Aorta (tissue), 5 donors: ENCODE measurements at regions not wholly inside any gene's neighbourhood (a gene's known extent, or its start where the extent isn't known, plus 50 kb on each side); places are given as distances from the start of the nearest gene placed in this dataset.

ENCODE experiments used
- ATAC-seq: fragments of 200-7000 bp; cut with Tn5 transposase; one replicate; pipeline ENCODE4 v1.9.1; 2022; ENCODE audit warnings: moderate library complexity; ENCODE audit not compliant: low FRiP score
- DNase-seq, 2 donors: peaks; one replicate each; pipeline ENCODE4 v3.0.0-alpha.2; 2020
- H3K27ac ChIP-seq, 2 donors: one replicate each; pipeline ENCODE4 v1.5.1; 2013; ENCODE audit warnings: low read length in 2 of 2, mild to moderate bottlenecking in 2 of 2, moderate library complexity in 2 of 2, control low read depth in 1 of 2, inconsistent platforms in 1 of 2, low read depth in 1 of 2
- H3K27me3 ChIP-seq, 2 donors: one replicate each; pipeline ENCODE4 v1.6.1; 2013; ENCODE audit warnings: control low read depth in 1 of 2, low read length in 1 of 2, mild to moderate bottlenecking in 1 of 2, moderate library complexity in 1 of 2; ENCODE audit not compliant: insufficient read depth in 2 of 2, control insufficient read depth in 1 of 2
- H3K36me3 ChIP-seq, 2 donors: one replicate each; pipeline ENCODE4 v1.6.1; 2013; ENCODE audit warnings: control low read depth in 1 of 2, low read length in 1 of 2, mild to moderate bottlenecking in 1 of 2; ENCODE audit not compliant: insufficient read depth in 2 of 2, control insufficient read depth in 1 of 2
- H3K4me1 ChIP-seq, 2 donors: one replicate each; pipeline ENCODE4 v1.6.1; 2013; ENCODE audit warnings: low read length in 2 of 2, control low read depth in 1 of 2, mild to moderate bottlenecking in 1 of 2, moderate library complexity in 1 of 2; ENCODE audit not compliant: insufficient read depth in 2 of 2, control insufficient read depth in 1 of 2
- H3K4me3 ChIP-seq, 2 donors: one replicate each; pipeline ENCODE4 v1.5.1; 2013; ENCODE audit warnings: low read length in 2 of 2, control low read depth in 1 of 2, mild to moderate bottlenecking in 1 of 2
- H3K9me3 ChIP-seq: one replicate; pipeline ENCODE4 v1.6.1; 2013; ENCODE audit warnings: mild to moderate bottlenecking, low read length; ENCODE audit not compliant: control insufficient read depth
- WGBS, 2 donors: extraction: QIAGEN DNeasy Blood & Tissue Kit; methylation state at CpG; one replicate each; pipeline ENCODE4 v1.1.7; 2013; 5-methylcytosine and 5-hydroxymethylcytosine counted together
- intact Hi-C, 2 donors: fragments of 100-400 bp; cut with DNase I; formaldehyde crosslinking; loops; one replicate each; pipeline versions ENCODE4 v1.14.2 to v1.15.0; 2022
- donor health status: healthy with polysubstance abuse.
- donor health status: Bipolar disorder and iron deficiency.
- donor health status: DM: no; HTN: no; CAD: no.
- donor health status: DM: no; HTN: no; CAD: no.
- donor health status: DM: yes; HTN: yes; CAD: no.

GRCh38 chr19:28586474-28586873 lies 626.5 kb downstream of the UQCRFS1 start:
- 44 to 54% methylated on average over 7 of the region's 7 CpGs for WGBS, 2 donors
- intact Hi-C loops = no loop called here
- DNase-seq = no peak

GRCh38 chr19:28585796-28586195 lies 627.2 kb downstream of the UQCRFS1 start:
- Histone ChIP-seq H3K36me3 (no peaks in the 10 kb centered on the region), H3K9me3 (no peaks in the 10 kb centered on the region), H3K4me1 (no peaks in the 10 kb centered on the region), H3K27ac (no peak overlapping the region), H3K4me3 (no peak overlapping the region), H3K27me3 (no peaks in the 10 kb centered on the region)
- DNase-seq = no peak
- 53 to 58% methylated on average over 4 of the region's 4 CpGs for WGBS, 2 donors
- intact Hi-C loops = no loop called here
- no peak for ATAC-seq

More at GRCh38 chr19:28586474-28586873, 626.5 kb downstream of the UQCRFS1 start:
- no peaks in the 10 kb centered on the region for H3K27me3 ChIP-seq
- no peaks in the 10 kb centered on the region for H3K36me3 ChIP-seq
- H3K4me1 ChIP-seq = no peaks in the 10 kb centered on the region
- H3K27ac ChIP-seq = no peak overlapping the region
- H3K4me3 ChIP-seq = no peak overlapping the region
- H3K9me3 ChIP-seq = no peaks in the 10 kb centered on the region
- no peak for ATAC-seq

GRCh38 chr19:28583713-28584112 lies 629.2 kb downstream of the UQCRFS1 start:
- ATAC-seq = no peak
- H3K27ac ChIP-seq = no peak overlapping the region
- H3K4me1 ChIP-seq = no peaks in the 10 kb centered on the region
- 71 to 77% methylated on average over 8 of the region's 8 CpGs for WGBS, 2 donors
- no peaks in the 10 kb centered on the region for H3K36me3 ChIP-seq
- intact Hi-C loops = no loop called here
- no peak overlapping the region for H3K4me3 ChIP-seq
- H3K27me3 ChIP-seq = no peaks in the 10 kb centered on the region
- DNase-seq = no peak
- H3K9me3 ChIP-seq = no peaks in the 10 kb centered on the region

- WGBS, 2 donors = 72 to 73% methylated on average over 3 of the region's 3 CpGs
- H3K4me3 ChIP-seq = no peak overlapping the region
- no peak overlapping the region for H3K27ac ChIP-seq
- no peaks in the 10 kb centered on the region for H3K4me1 ChIP-seq
- ATAC-seq (no peak), DNase-seq (no peak)
- H3K27me3 ChIP-seq = no peaks in the 10 kb centered on the region
- no peaks in the 10 kb centered on the region for H3K9me3 ChIP-seq
- no peaks in the 10 kb centered on the region for H3K36me3 ChIP-seq
- intact Hi-C loops = no loop called here
Observed at GRCh38 chr19:28583242-28583641, 629.7 kb downstream of the UQCRFS1 start.

- Histone ChIP-seq H3K4me1 (no peaks in the 10 kb centered on the region), H3K27ac (no peak overlapping the region), H3K27me3 (no peaks in the 10 kb centered on the region), H3K36me3 (no peaks in the 10 kb centered on the region), H3K9me3 (no peaks in the 10 kb centered on the region), H3K4me3 (no peak overlapping the region)
- intact Hi-C loops = no loop called here
- ATAC-seq (no peak), DNase-seq (no peak)
- WGBS, 2 donors = 16 to 34% methylated on average over 2 of the region's 2 CpGs
Observed at GRCh38 chr19:28582796-28583195, 630.2 kb downstream of the UQCRFS1 start.

GRCh38 chr19:28582344-28582743 lies 630.6 kb downstream of the UQCRFS1 start:
- no peaks in the 10 kb centered on the region for H3K36me3 ChIP-seq
- DNase-seq (no peak), ATAC-seq (no peak)
- H3K27ac ChIP-seq = no peak overlapping the region
- H3K4me1 ChIP-seq = no peaks in the 10 kb centered on the region
- H3K27me3 ChIP-seq = no peaks in the 10 kb centered on the region
- intact Hi-C loops = no loop called here
- WGBS, 2 donors = 88 to 90% methylated on average over 6 of the region's 6 CpGs
- no peak overlapping the region for H3K4me3 ChIP-seq
- no peaks in the 10 kb centered on the region for H3K9me3 ChIP-seq

GRCh38 chr19:28581468-28581770 lies 631.5 kb downstream of the UQCRFS1 start:
- intact Hi-C loops = no loop called here
- DNase-seq (no peak), ATAC-seq (no peak)
- Histone ChIP-seq H3K27me3 (no peaks in the 10 kb centered on the region), H3K9me3 (no peaks in the 10 kb centered on the region), H3K4me1 (no peaks in the 10 kb centered on the region), H3K36me3 (no peaks in the 10 kb centered on the region), H3K27ac (no peak overlapping the region), H3K4me3 (no peak overlapping the region)
- WGBS, 2 donors = 66 to 67% methylated on average over 4 of the region's 4 CpGs

- Histone ChIP-seq H3K9me3 (no peaks in the 10 kb centered on the region), H3K27ac (no peak overlapping the region), H3K27me3 (no peaks in the 10 kb centered on the region), H3K4me1 (no peaks in the 10 kb centered on the region), H3K4me3 (no peak overlapping the region), H3K36me3 (no peaks in the 10 kb centered on the region)
- no peak for ATAC-seq
- 79 to 80% methylated on average over 6 of the region's 6 CpGs for WGBS, 2 donors
- intact Hi-C loops = no loop called here
- DNase-seq = no peak
Observed at GRCh38 chr19:28578786-28579505, 634.0 kb downstream of the UQCRFS1 start.

- Histone ChIP-seq H3K36me3 (no peaks in the 10 kb centered on the region), H3K4me3 (no peak overlapping the region), H3K27ac (no peak overlapping the region), H3K9me3 (no peaks in the 10 kb centered on the region), H3K27me3 (no peaks in the 10 kb centered on the region), H3K4me1 (no peaks in the 10 kb centered on the region)
- intact Hi-C loops = no loop called here
- ATAC-seq (no peak), DNase-seq (no peak)
- 88% methylated on average over 8 of the region's 8 CpGs for WGBS, 2 donors
Observed at GRCh38 chr19:28578208-28578607, 634.7 kb downstream of the UQCRFS1 start.
